ENCODE measurements at regions not wholly inside any gene's neighbourhood (a gene's known extent, or its start where the extent isn't known, plus 50 kb on each side); places are given as distances from the start of the nearest gene placed in this dataset.

DNA sequence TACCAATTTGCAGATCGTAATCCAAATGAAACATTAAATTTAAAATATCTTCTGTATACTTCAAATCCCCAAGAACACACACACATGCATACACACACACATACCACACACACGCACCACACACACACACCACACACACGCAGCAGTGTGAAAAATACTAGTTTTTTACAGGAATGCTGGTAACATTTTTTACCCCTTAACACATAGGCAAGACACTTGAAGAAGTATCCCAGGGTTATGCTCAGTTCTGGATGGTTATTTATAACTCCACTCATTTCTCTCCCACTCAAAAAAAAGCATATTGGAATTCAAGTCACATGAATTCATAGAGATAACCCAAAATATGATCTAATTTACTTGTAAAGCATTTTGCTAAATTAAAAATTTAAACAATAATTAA, 325.5 kb upstream of the SLC7A11 start:
- Histone ChIP-seq H3K36me3 (ENCODE audit: control insufficient read depth, insufficient read depth, low read length) (no peaks in the 10 kb centered on the region), H3K79me2 (no peaks in the 10 kb centered on the region), H3K9ac (no peak overlapping the region), H3K4me1 (no peaks in the 10 kb centered on the region), H3K4me3 (ENCODE audit: low read depth, low read length) (no peak overlapping the region), H3K27me3 (ENCODE audit: control insufficient read depth, insufficient read depth, low read length) (no peaks in the 10 kb centered on the region), H3K27ac (no peak overlapping the region), H3K4me2 (ENCODE audit: low read length) (no peak overlapping the region), H2AFZ (no peak overlapping the region), H3K9me3 (ENCODE audit: control insufficient read depth, low read length) (no peaks in the 10 kb centered on the region)
- TF ChIP-seq, protein P1, sequence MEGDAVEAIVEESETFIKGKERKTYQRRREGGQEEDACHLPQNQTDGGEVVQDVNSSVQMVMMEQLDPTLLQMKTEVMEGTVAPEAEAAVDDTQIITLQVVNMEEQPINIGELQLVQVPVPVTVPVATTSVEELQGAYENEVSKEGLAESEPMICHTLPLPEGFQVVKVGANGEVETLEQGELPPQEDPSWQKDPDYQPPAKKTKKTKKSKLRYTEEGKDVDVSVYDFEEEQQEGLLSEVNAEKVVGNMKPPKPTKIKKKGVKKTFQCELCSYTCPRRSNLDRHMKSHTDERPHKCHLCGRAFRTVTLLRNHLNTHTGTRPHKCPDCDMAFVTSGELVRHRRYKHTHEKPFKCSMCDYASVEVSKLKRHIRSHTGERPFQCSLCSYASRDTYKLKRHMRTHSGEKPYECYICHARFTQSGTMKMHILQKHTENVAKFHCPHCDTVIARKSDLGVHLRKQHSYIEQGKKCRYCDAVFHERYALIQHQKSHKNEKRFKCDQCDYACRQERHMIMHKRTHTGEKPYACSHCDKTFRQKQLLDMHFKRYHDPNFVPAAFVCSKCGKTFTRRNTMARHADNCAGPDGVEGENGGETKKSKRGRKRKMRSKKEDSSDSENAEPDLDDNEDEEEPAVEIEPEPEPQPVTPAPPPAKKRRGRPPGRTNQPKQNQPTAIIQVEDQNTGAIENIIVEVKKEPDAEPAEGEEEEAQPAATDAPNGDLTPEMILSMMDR (IDR thresholded peaks at IDR 0.05): no peak

DNA sequence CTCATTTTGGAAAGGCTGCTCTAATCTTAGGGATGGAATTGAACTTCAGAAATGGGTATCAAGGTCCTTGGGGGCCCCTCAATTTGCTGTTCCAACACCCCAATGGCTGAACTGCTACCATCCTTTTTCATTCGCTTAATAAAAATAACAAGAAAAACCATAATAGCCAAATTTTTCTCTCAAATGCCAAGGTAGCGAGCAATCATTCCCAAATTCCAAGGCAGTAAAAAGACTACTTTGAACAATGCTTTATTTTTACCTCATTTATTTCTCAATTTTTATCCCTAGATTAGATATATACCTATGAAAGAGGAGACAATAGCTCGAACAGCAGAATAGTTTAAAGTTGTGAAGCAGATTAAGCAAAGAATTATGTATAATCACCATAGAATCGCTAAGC, 323.4 kb upstream of the SLC7A11 start:
- Histone ChIP-seq H3K27ac (no peak overlapping the region), H3K36me3 (ENCODE audit: control insufficient read depth, insufficient read depth, low read length) (no peaks in the 10 kb centered on the region), H3K9me3 (ENCODE audit: control insufficient read depth, low read length) (no peaks in the 10 kb centered on the region), H3K79me2 (no peaks in the 10 kb centered on the region), H3K27me3 (ENCODE audit: control insufficient read depth, insufficient read depth, low read length) (no peaks in the 10 kb centered on the region), H3K4me2 (ENCODE audit: low read length) (no peak overlapping the region), H3K4me1 (no peaks in the 10 kb centered on the region), H3K9ac (no peak overlapping the region), H3K4me3 (ENCODE audit: low read depth, low read length) (no peak overlapping the region), H2AFZ (no peak overlapping the region)
- TF ChIP-seq, protein P1 (IDR thresholded peaks at IDR 0.05): no peak

DNA sequence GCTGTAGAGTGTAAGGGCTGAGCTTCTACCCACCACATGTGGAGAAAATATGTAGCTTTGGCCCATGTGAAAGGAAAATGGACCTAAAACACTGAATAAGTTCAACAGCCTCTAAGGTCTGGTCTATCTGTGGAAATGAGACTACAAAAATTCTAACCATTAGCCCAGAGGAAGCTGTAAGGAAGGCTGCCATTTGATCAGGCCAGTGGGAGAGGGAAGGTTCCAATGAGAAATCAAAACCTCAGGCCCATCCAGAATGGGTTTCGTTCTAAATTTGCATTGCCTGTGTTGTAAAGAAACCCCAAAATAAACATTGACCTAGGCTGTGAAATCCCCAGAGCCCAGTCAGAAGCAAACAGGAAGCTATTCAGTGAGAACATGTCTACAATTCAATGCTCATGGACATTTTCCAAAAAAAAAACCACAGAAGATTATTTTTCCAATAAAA, 320.4 kb upstream of the SLC7A11 start:
- Histone ChIP-seq H3K27ac (no peak overlapping the region), H3K79me2 (no peaks in the 10 kb centered on the region), H3K9me3 (ENCODE audit: control insufficient read depth, low read length) (no peaks in the 10 kb centered on the region), H3K4me1 (no peaks in the 10 kb centered on the region), H3K4me2 (ENCODE audit: low read length) (no peak overlapping the region), H3K27me3 (ENCODE audit: control insufficient read depth, insufficient read depth, low read length) (no peaks in the 10 kb centered on the region), H2AFZ (no peak overlapping the region), H3K36me3 (ENCODE audit: control insufficient read depth, insufficient read depth, low read length) (no peaks in the 10 kb centered on the region), H3K4me3 (ENCODE audit: low read depth, low read length) (no peak overlapping the region), H3K9ac (no peak overlapping the region)
- TF ChIP-seq, protein P1 (IDR thresholded peaks at IDR 0.05): no peak

DNA sequence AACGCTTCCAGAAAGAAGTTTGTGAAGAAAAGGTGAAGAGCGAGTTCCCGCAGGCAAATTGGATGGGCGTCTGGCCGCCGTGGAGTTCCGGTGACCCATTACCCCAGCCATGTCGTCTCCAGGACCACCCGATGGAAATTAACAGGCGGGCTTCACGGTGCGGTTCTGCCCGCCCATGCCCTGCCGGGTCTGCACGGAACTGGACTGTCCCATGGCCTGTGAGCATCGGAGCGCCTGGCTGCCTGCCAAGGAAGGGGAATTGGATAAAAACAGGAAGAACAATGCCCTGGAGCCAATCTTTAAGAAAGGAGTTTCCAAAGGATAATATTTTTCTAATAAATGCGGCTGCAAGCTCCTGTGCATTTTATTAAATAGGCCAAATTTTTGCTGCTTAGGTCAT, 319.8 kb upstream of the SLC7A11 start:
- no peak overlapping the region for H3K9ac ChIP-seq
- TF ChIP-seq, protein P1 (IDR thresholded peaks at IDR 0.05): no peak
- no peaks in the 10 kb centered on the region for H3K79me2 ChIP-seq
- no peaks in the 10 kb centered on the region for H3K27me3 ChIP-seq (ENCODE audit: control insufficient read depth, insufficient read depth, low read length)
- no peak overlapping the region for H3K4me3 ChIP-seq (ENCODE audit: low read depth, low read length)
- no peak overlapping the region for H2AFZ ChIP-seq
- no peaks in the 10 kb centered on the region for H3K9me3 ChIP-seq (ENCODE audit: control insufficient read depth, low read length)
- no peak overlapping the region for H3K4me2 ChIP-seq (ENCODE audit: low read length)
- no peak overlapping the region for H3K27ac ChIP-seq
- H3K36me3 ChIP-seq (ENCODE audit: control insufficient read depth, insufficient read depth, low read length): no peaks in the 10 kb centered on the region
- H3K4me1 ChIP-seq: no peaks in the 10 kb centered on the region

DNA sequence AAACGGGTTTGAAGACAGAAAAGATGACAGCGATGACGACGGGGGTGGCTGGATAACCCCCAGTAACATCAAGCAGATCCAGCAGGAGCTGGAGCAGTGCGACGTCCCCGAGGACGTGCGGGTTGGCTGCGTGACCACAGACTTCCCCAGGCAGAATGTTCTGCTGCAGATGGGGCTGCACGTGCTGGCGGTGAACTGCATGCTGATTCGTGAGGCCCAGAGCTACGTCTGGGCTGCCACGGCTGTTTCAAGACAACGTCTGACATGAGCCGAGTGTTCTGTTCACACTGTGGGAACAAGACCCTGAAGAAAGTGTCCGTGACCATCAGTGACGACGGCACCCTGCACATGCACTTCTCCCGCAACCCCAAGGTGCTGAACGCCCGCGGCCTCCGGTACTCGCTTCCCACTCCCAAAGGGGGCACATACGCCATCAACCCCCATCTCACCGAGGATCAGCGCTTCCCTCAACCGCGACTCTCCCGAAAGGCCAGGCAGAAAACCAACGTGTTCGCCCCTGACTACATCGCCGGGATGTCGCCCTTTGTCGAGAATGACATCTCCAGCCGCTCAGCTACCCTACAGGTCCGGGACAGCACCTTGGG, 319.2 kb upstream of the SLC7A11 start:
- TF ChIP-seq, protein P1 (IDR thresholded peaks at IDR 0.05): no peak
- Histone ChIP-seq H3K9me3 (ENCODE audit: control insufficient read depth, low read length) (no peaks in the 10 kb centered on the region), H3K27me3 (ENCODE audit: control insufficient read depth, insufficient read depth, low read length) (no peaks in the 10 kb centered on the region), H3K27ac (no peak overlapping the region), H3K4me2 (ENCODE audit: low read length) (no peak overlapping the region), H3K4me3 (ENCODE audit: low read depth, low read length) (no peak overlapping the region), H3K79me2 (no peaks in the 10 kb centered on the region), H3K36me3 (ENCODE audit: control insufficient read depth, insufficient read depth, low read length) (no peaks in the 10 kb centered on the region), H3K9ac (no peak overlapping the region), H3K4me1 (no peaks in the 10 kb centered on the region), H2AFZ (no peak overlapping the region)

Measured in parathyroid adenoma (tissue), 2 donors.